ENCODE measurements at regions not wholly inside any gene's neighbourhood (a gene's known extent, or its start where the extent isn't known, plus 50 kb on each side); places are given as distances from the start of the nearest gene placed in this dataset.

DNA sequence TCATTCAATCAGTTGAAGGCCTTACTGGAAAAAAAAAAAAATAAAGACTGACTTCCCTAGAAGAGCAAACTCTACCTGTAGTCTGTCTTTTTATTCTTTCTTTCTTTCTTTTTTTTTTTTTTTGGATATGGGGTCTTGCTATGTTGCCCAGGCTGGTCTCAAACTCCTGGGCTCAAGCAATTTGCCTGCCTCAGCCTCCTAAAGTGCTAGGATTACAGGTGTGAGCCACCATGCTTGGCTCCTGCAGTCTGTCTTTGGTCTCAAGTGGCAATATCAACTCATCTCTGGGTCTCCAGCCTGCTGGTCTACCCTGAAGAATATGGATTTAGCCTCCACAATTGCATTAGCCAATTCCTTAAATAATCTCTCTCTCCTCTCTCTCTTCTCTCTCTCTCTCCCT is 167.7 kb upstream of the P2RY1 start:
- H3K36me3 ChIP-seq, result no peaks in the 10 kb centered on the region
- H3K4me3 ChIP-seq (replicated peaks in 1 of 3), result no peak overlapping the region
- TF ChIP-seq POLR2A (IDR thresholded peaks at IDR 0.05) (no peak), CTCF (IDR thresholded peaks at IDR 0.05) (no peak)
- H3K9me3 ChIP-seq, result no peaks in the 10 kb centered on the region
- DNase-seq, result no peak
- H3K4me1 ChIP-seq, result no peaks in the 10 kb centered on the region
- no peaks in the 10 kb centered on the region for H3K27me3 ChIP-seq
- intact Hi-C loops (cut with DNase I), result no loop called here
- H3K27ac ChIP-seq, result no peak overlapping the region

DNA sequence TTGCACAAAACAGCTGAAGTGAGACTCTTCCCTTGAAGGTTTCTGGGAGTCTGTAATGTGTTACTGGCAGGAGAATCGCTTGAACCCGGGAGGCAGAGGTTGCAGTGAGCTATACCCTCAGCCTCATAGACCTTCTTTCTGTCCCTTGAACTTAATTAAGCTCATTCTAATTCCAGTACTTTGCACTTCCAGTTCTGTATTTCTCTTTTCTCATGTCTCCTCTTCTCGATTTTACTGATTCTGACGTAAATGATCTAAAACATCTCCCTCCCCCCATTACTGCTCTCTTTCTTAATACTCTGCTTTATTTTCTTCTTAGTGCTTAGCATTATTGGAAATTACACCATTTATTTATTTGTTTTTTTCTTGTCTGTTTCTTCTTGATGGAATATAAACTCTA is 165.4 kb upstream of the P2RY1 start:
- no peaks in the 10 kb centered on the region for H3K9me3 ChIP-seq
- DNase-seq, result no peak
- H3K4me3 ChIP-seq (replicated peaks in 1 of 3), result no peak overlapping the region
- intact Hi-C loops (cut with DNase I), result no loop called here
- no peak overlapping the region for H3K27ac ChIP-seq
- no peaks in the 10 kb centered on the region for H3K36me3 ChIP-seq
- H3K4me1 ChIP-seq, result no peaks in the 10 kb centered on the region
- WGBS, 2 donors, result 85 to 88% methylated on average over 4 of the region's 4 CpGs
- no peak for TF ChIP-seq CTCF (IDR thresholded peaks at IDR 0.05)
- no peak for TF ChIP-seq POLR2A (IDR thresholded peaks at IDR 0.05)
- no peaks in the 10 kb centered on the region for H3K27me3 ChIP-seq

- no peaks in the 10 kb centered on the region for H3K9me3 ChIP-seq
- TF ChIP-seq POLR2A (IDR thresholded peaks at IDR 0.05), result no peak
- TF ChIP-seq CTCF (IDR thresholded peaks at IDR 0.05), result no peak
- 67 to 77% methylated on average over 8 of the region's 8 CpGs for WGBS, 2 donors
Measured at GRCh38 chr3:152671446-152672319, 163.2 kb upstream of the P2RY1 start.

GRCh38 chr3:152672320-152672649 is 162.6 kb upstream of the P2RY1 start:
- Histone ChIP-seq H3K36me3 (no peaks in the 10 kb centered on the region), H3K27me3 (no peaks in the 10 kb centered on the region), H3K9me3 (no peaks in the 10 kb centered on the region), H3K4me3 (replicated peaks in 1 of 3) (no peak overlapping the region), H3K4me1 (no peaks in the 10 kb centered on the region), H3K27ac (no peak overlapping the region)
- intact Hi-C loops (cut with DNase I), result no loop called here
- WGBS, 2 donors, result 45 to 49% methylated on average over 3 of the region's 3 CpGs
- no peak for DNase-seq
- TF ChIP-seq POLR2A (IDR thresholded peaks at IDR 0.05) (no peak), CTCF (IDR thresholded peaks at IDR 0.05) (no peak)

More at GRCh38 chr3:152671446-152672319, 163.2 kb upstream of the P2RY1 start:
- no peak overlapping the region for H3K4me3 ChIP-seq (replicated peaks in 1 of 3)
- DNase-seq, result no peak
- H3K36me3 ChIP-seq, result no peaks in the 10 kb centered on the region
- no peaks in the 10 kb centered on the region for H3K4me1 ChIP-seq
- H3K27me3 ChIP-seq, result no peaks in the 10 kb centered on the region
- H3K27ac ChIP-seq, result no peak overlapping the region
- intact Hi-C loops (cut with DNase I), result no loop called here

- Histone ChIP-seq H3K9me3 (no peaks in the 10 kb centered on the region), H3K36me3 (no peaks in the 10 kb centered on the region), H3K4me1 (no peaks in the 10 kb centered on the region), H3K27ac (no peak overlapping the region), H3K4me3 (replicated peaks in 1 of 3) (no peak overlapping the region), H3K27me3 (no peaks in the 10 kb centered on the region)
- no peak for DNase-seq
- 82 to 87% methylated on average over 2 of the region's 2 CpGs for WGBS, 2 donors
- intact Hi-C loops (cut with DNase I), result no loop called here
- TF ChIP-seq POLR2A (IDR thresholded peaks at IDR 0.05) (no peak), CTCF (IDR thresholded peaks at IDR 0.05) (no peak)
Measured at GRCh38 chr3:152676810-152677379, 158.0 kb upstream of the P2RY1 start.

All from thyroid gland (tissue), 4 donors.